RWPE1 (cell line): ENCODE measurements at regions not wholly inside any gene's neighbourhood (a gene's known extent, or its start where the extent isn't known, plus 50 kb on each side); places are given as distances from the start of the nearest gene placed in this dataset.

ENCODE experiments used
- CTCF ChIA-PET: fragments of 350-600 bp; sonication (Branson Sonifier 250); formaldehyde crosslinking; extraction: SDS; loops from one replicate; lab custom pipeline; 2021; lab: Yijun Ruan, JAX
- POLR2A ChIA-PET: fragments of 400-600 bp; formaldehyde crosslinking; extraction: SDS; loops from one replicate; lab custom pipeline; 2020; ENCODE audit warnings: antibody characterized with exemption; ENCODE audit not compliant: low non-redundant PET; lab: Yijun Ruan, JAX
- DNase-seq: peaks from one replicate; pipeline ENCODE4 v3.0.0; 2012; ENCODE audit warnings: low spot score
- H3K27ac ChIP-seq: fragments of 450-650 bp; 2 replicates; pipeline ENCODE4 v1.5.1; 2017
- CTCF ChIP-seq: fragments of 450-650 bp; conservative IDR thresholded peaks from 2 replicates; pipeline ENCODE4 v1.5.1; 2017; ENCODE audit warnings: low read depth, mild to moderate bottlenecking

- no peak for DNase-seq
- POLR2A ChIA-PET: no interaction called here
- TF ChIP-seq CTCF: no peak
- no peak overlapping the region for H3K27ac ChIP-seq
- CTCF ChIA-PET: no interaction called here
These were observed 161.7 kb downstream of the SOX9 start for GRCh38 chr17:72282439-72283029.

GRCh38 chr17:72284806-72285205 is 164.0 kb downstream of the SOX9 start:
- TF ChIP-seq CTCF: no peak
- ChIA-PET POLR2A (no interaction called here), CTCF (interaction anchor here (0.7 kb wide), 1 partner anchor 108 kb away, joined by 3 read pairs; no protein-coding TSS in a partner anchor)

GRCh38 chr17:72287586-72287985 is 166.8 kb downstream of the SOX9 start:
- ChIA-PET POLR2A (no interaction called here), CTCF (no interaction called here)
- no peak for TF ChIP-seq CTCF
- no peak for DNase-seq
- no peak overlapping the region for H3K27ac ChIP-seq

More at GRCh38 chr17:72284806-72285205, 164.0 kb downstream of the SOX9 start:
- H3K27ac ChIP-seq: no peak overlapping the region
- DNase-seq: no peak

GRCh38 chr17:72294487-72294893 is 173.7 kb downstream of the SOX9 start:
- DNase-seq: no peak
- TF ChIP-seq CTCF: no peak
- H3K27ac ChIP-seq: no peak overlapping the region
- ChIA-PET CTCF (no interaction called here), POLR2A (no interaction called here)

- DNase-seq: no peak
- ChIA-PET CTCF (interaction anchor here (0.6 kb wide), 1 partner anchor 53 kb away, joined by 3 read pairs; no protein-coding TSS in a partner anchor), POLR2A (no interaction called here)
These were observed 175.1 kb downstream of the SOX9 start for GRCh38 chr17:72295916-72296315.

GRCh38 chr17:72296456-72296855 is 175.6 kb downstream of the SOX9 start:
- no peak overlapping the region for H3K27ac ChIP-seq
- ChIA-PET POLR2A (no interaction called here), CTCF (interaction anchor here (0.6 to 0.7 kb wide), 3 partner anchors 52 to 604 kb away, joined by 3 to 4 read pairs (median 3); no protein-coding TSS in a partner anchor)
- DNase-seq: peak; percentile 34
- TF ChIP-seq CTCF: no peak

More at GRCh38 chr17:72295916-72296315, 175.1 kb downstream of the SOX9 start:
- no peak overlapping the region for H3K27ac ChIP-seq
- TF ChIP-seq CTCF: no peak
